ENCODE measurements at regions not wholly inside any gene's neighbourhood (a gene's known extent, or its start where the extent isn't known, plus 50 kb on each side); places are given as distances from the start of the nearest gene placed in this dataset.

DNA sequence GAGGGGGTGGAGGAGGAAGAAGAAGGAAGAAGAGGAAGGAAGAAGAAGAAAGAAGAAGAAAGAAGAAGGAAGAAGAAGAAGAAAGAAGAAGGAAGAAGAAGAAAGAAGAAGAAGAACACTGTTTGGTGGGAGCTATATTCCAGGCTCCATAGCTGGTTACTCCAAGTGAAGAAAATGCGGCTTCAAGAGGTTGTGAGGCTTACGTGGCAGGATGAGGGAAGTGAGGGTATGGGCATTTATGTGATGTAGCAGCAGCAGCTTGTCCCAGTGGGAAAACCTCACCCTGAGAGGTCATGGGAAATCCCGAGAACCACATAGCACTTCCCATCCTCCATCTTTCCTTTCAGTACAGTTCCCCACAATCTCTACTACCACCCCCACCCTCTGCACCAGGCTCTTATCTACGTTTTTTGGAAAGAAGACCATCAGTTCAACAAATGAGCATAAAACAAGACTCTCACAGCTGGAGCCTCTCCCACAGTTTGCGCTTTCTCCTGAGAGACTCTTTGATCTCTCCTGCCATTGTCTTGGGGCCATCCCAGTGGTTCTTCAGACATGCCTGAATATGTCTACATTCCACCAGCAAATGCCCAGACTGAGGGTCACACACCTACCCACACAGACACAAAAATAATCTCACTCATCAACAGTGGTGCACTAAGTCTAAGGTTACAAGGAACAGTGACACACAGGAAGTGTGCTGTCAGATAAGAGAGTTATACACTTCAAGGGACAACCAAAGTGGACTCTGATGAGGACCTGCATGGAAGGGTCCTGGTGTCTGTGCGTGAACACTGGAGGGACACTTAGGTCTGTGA lies 77.9 kb upstream of the KCNJ15 start:
- DNase-seq (ENCODE audit: low read depth): no peak
- H3K4me3 ChIP-seq (replicated peaks; ENCODE audit: low read depth, low read length): no peak overlapping the region
- TF ChIP-seq, protein P1, sequence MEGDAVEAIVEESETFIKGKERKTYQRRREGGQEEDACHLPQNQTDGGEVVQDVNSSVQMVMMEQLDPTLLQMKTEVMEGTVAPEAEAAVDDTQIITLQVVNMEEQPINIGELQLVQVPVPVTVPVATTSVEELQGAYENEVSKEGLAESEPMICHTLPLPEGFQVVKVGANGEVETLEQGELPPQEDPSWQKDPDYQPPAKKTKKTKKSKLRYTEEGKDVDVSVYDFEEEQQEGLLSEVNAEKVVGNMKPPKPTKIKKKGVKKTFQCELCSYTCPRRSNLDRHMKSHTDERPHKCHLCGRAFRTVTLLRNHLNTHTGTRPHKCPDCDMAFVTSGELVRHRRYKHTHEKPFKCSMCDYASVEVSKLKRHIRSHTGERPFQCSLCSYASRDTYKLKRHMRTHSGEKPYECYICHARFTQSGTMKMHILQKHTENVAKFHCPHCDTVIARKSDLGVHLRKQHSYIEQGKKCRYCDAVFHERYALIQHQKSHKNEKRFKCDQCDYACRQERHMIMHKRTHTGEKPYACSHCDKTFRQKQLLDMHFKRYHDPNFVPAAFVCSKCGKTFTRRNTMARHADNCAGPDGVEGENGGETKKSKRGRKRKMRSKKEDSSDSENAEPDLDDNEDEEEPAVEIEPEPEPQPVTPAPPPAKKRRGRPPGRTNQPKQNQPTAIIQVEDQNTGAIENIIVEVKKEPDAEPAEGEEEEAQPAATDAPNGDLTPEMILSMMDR (IDR thresholded peaks at IDR 0.05; ENCODE audit: low read length, missing control alignments): no peak

DNA sequence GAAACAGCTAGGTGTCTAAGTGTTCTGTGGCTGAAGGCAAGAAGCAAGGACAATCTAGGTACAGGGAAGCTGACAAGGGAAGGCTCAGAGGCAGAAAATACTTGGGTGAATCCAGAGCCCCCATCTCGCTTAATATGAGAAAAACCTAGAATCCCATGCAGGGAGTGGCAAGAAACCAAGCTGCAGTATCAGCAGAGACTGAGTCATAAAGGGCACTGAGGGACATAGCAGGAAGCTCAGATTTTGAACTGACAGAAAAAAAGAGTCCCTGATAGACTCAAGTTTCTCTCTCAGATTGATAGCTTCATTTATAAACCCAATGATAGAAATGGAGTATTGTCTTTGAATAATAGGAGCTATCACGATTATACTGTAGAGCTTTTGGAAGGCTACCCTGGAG lies 77.3 kb upstream of the KCNJ15 start:
- no peak for DNase-seq (ENCODE audit: low read depth)
- H3K4me3 ChIP-seq (replicated peaks; ENCODE audit: low read depth, low read length): no peak overlapping the region
- TF ChIP-seq, protein P1 (IDR thresholded peaks at IDR 0.05; ENCODE audit: low read length, missing control alignments): no peak

DNA sequence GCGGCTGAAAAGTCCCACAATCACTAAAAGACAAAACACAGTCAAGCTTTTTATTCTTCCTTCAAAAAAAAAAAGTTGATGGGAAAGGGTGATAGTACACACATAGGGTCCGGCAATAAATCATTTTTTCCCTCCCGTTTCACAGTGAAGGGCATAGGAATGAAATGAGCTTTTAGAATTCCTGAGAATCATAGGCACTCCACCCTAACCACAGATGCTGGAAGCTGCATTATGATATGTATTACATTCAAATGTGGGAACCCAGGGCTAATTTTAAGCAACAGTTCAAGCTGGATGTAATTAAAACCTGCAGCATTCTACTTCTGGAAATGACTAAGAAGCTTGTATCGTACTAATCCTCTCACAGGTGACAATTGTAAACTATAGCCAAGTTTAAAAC lies 75.7 kb upstream of the KCNJ15 start:
- TF ChIP-seq, protein P1 (IDR thresholded peaks at IDR 0.05; ENCODE audit: low read length, missing control alignments): no peak
- no peak for DNase-seq (ENCODE audit: low read depth)
- H3K4me3 ChIP-seq (replicated peaks; ENCODE audit: low read depth, low read length): no peak overlapping the region

DNA sequence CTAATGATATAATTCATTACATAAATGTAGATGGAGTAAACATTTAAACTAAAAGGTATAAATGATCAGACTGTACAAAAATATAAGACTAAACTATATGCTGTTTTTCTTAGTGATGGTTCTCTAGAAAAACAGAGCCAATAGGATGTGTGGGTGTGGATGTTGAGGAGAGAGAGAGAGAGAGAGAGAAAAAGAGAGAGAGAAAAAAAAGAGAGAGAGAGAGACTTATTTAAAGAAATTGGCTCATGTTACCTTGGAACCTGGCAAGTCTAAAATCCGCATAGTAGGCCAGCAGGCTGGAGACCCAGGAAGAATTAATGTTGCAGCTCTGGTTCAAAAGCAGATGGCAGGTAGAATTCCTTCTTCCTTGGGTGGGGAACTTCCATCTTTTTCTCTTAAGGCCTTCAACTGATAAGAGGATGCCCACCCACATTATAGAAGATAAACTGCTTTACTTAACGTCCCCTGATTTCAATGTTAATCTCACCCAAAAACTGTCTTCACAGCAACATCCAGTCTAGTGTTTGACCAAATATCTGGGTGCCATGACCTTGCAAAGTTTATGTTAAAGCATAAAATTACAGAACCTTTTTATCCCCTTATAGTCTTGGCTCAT lies 74.3 kb upstream of the KCNJ15 start:
- no peak for DNase-seq (ENCODE audit: low read depth)
- no peak overlapping the region for H3K4me3 ChIP-seq (replicated peaks; ENCODE audit: low read depth, low read length)
- TF ChIP-seq, protein P1 (IDR thresholded peaks at IDR 0.05; ENCODE audit: low read length, missing control alignments): no peak

DNA sequence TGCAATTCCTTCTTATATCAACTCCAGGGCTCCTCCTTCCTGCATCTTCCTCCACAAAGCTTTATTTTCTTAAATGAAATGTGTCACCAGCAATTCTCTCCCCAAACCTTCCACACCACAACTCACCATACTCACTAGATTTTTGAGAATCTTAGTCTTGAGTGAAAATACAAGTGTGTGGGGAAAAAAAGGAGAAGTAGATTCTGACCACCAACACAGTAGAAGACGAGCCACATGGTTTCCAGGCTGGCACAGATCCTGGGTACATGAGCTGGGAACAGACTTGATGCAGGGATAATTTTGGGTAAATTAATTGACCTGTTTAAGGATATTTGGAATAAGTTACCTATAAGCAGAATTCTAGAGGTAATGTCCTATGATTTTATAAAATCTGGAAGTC lies 72.8 kb upstream of the KCNJ15 start:
- TF ChIP-seq, protein P1 (IDR thresholded peaks at IDR 0.05; ENCODE audit: low read length, missing control alignments): no peak
- H3K4me3 ChIP-seq (replicated peaks; ENCODE audit: low read depth, low read length): no peak overlapping the region
- DNase-seq (ENCODE audit: low read depth): no peak

DNA sequence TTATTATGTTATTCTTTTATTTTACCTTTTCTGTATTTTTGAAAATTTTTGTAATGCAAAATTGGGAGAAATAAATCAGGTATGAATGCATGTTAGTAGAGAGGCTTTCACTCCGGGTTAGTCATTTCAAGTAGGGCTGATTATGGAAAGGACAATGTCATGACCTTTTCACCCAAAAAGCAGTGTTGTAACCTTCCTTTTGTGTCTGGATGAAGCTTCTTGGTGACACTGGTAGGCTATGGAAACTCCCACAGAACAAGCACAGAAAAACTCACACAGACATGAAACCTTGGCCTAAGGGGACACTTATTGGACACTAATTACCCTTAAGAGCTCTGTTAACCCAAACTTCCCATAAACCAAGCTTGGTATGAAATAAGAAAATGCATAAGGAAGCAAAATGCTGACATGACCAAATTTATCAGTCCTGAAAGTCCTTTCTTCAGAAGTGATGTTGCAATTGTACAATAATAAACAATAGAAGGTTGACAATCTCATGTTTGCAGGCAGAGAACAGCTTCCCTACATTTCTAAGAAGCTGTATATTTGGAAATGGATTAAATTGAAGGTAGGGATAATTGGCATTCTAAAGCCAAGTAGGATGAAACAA lies 70.0 kb upstream of the KCNJ15 start:
- no peak overlapping the region for H3K4me3 ChIP-seq (replicated peaks; ENCODE audit: low read depth, low read length)
- TF ChIP-seq, protein P1 (IDR thresholded peaks at IDR 0.05; ENCODE audit: low read length, missing control alignments): no peak
- no peak for DNase-seq (ENCODE audit: low read depth)

All from fibroblast of pulmonary artery (primary cell).